GM23248 (cell line): ENCODE measurements at regions not wholly inside any gene's neighbourhood (a gene's known extent, or its start where the extent isn't known, plus 50 kb on each side); places are given as distances from the start of the nearest gene placed in this dataset.

Experiments used
- EZH2 ChIP-seq: fragments of 200-600 bp; sonication (generic); IDR thresholded peaks from 2 replicates; pipeline ENCODE4 v1.6.1; 2018; ENCODE audit warnings: antibody characterized with exemption, mild to moderate bottlenecking; ENCODE audit not compliant: insufficient read depth, poor library complexity, severe bottlenecking
- EZH2phosphoT487 ChIP-seq: fragments of 200-600 bp; sonication (generic); IDR thresholded peaks from 2 replicates; pipeline ENCODE4 v1.6.1; 2018; ENCODE audit warnings: antibody characterized with exemption, moderate library complexity, mild to moderate bottlenecking, low read depth; ENCODE audit not compliant: insufficient read depth

- TF ChIP-seq EZH2 (no peak), EZH2phosphoT487 (no peak)
Measured at GRCh38 chr7:55277916-55278315, 87.2 kb upstream of the LANCL2 start.
